K562 (cell line): ENCODE measurements at regions not wholly inside any gene's neighbourhood (a gene's known extent, or its start where the extent isn't known, plus 50 kb on each side); places are given as distances from the start of the nearest gene placed in this dataset.

Source experiments
- ASH1L ChIP-seq: fragments of 450-650 bp; IDR thresholded peaks from 2 replicates; pipeline ENCODE4 v1.6.1; 2018; ENCODE audit warnings: borderline replicate concordance, mild to moderate bottlenecking, low read depth; ENCODE audit not compliant: partially characterized antibody
- CC2D1A ChIP-seq: fragments of 450-650 bp; IDR thresholded peaks from 2 replicates; pipeline ENCODE4 v1.6.1; 2017; ENCODE audit warnings: mild to moderate bottlenecking
- EGR1 ChIP-seq: fragments of 450-650 bp; conservative IDR thresholded peaks from 2 replicates; pipeline ENCODE4 v1.6.1; 2017; ENCODE audit warnings: mild to moderate bottlenecking
- ETV5 ChIP-seq: sonication (generic); formaldehyde crosslinking; IDR thresholded peaks from 2 replicates; pipeline ENCODE4 v1.4.0; 2020; ENCODE audit warnings: low read depth, mild to moderate bottlenecking, missing genetic modification reagents
- HNRNPK ChIP-seq: fragments of 200-400 bp; formaldehyde crosslinking; IDR thresholded peaks from one replicate; pipeline ENCODE4 v1.6.1; 2018; ENCODE audit warnings: mild to moderate bottlenecking, low read depth, low read length; ENCODE audit not compliant: poor library complexity, severe bottlenecking
- MAFG ChIP-seq: fragments of 450-650 bp; conservative IDR thresholded peaks from 2 replicates; pipeline ENCODE4 v1.6.1; 2016; ENCODE audit warnings: missing genetic modification characterization, missing compliant biosample characterization
- RUNX1 ChIP-seq: sonication (generic); IDR thresholded peaks from 2 replicates; pipeline ENCODE4 v1.6.1; 2016; ENCODE audit warnings: antibody characterized with exemption, low read depth
- TAF1 ChIP-seq: IDR thresholded peaks from 2 replicates; pipeline ENCODE4 v1.6.1; 2011; ENCODE audit warnings: mild to moderate bottlenecking, low read length, moderate library complexity; ENCODE audit not compliant: insufficient read depth, control insufficient read depth, severe bottlenecking; ENCODE audit errors: extremely low read depth
- TF ChIP-seq, protein P1 (sequence below), 2 experiments: fragments of 450-650 bp; formaldehyde crosslinking in 1 of 2; IDR thresholded peaks; 2 replicates each; pipeline versions ENCODE4 v1.4.0 to v1.6.1; 2014 to 2020; ENCODE audit warnings: mild to moderate bottlenecking in 2 of 2, borderline replicate concordance in 1 of 2, low read depth in 1 of 2
- TF ChIP-seq, protein P2 (sequence below): IDR thresholded peaks from 3 replicates; pipeline ENCODE4 v1.6.1; 2011; ENCODE audit warnings: borderline replicate concordance, mild to moderate bottlenecking, moderate library complexity; ENCODE audit not compliant: insufficient read length; ENCODE audit errors: extremely low read depth
- TF ChIP-seq, protein P3 (sequence below): sonication (generic); formaldehyde crosslinking; IDR thresholded peaks from 2 replicates; pipeline ENCODE4 v1.9.0; 2022; ENCODE audit warnings: mild to moderate bottlenecking, missing genetic modification reagents
- TF ChIP-seq, protein P4 (sequence below): fragments of 450-650 bp; formaldehyde crosslinking; IDR thresholded peaks from 2 replicates; pipeline ENCODE4 v1.4.0; 2020; ENCODE audit warnings: mild to moderate bottlenecking, moderate library complexity
- TF ChIP-seq, protein P5 (sequence below): fragments of 250-450 bp; sonication (Bioruptor Pico); IDR thresholded peaks from 2 replicates; pipeline ENCODE4 v1.6.1; 2021; ENCODE audit warnings: mild to moderate bottlenecking

DNA sequence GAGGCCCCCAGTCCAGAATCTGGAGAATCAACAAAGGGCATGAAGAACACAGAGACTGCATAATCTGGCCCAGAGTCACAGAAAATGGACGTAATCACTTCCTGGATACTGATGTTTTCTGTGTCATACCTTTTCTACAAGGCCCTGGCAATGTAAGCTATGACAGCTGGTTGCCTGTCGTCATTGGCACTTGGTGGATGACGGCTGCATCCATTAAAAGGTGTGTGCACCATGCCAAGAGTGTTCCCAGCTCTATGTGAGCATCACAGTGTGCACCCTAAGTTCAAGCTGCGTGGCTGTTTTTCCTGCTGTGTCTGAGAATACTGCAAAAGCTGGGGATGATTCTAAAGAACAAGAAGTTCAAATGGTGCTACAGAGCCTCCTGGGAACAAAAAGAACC, 275.2 kb upstream of the CNR1 start (continued):
- TF ChIP-seq, protein P1, sequence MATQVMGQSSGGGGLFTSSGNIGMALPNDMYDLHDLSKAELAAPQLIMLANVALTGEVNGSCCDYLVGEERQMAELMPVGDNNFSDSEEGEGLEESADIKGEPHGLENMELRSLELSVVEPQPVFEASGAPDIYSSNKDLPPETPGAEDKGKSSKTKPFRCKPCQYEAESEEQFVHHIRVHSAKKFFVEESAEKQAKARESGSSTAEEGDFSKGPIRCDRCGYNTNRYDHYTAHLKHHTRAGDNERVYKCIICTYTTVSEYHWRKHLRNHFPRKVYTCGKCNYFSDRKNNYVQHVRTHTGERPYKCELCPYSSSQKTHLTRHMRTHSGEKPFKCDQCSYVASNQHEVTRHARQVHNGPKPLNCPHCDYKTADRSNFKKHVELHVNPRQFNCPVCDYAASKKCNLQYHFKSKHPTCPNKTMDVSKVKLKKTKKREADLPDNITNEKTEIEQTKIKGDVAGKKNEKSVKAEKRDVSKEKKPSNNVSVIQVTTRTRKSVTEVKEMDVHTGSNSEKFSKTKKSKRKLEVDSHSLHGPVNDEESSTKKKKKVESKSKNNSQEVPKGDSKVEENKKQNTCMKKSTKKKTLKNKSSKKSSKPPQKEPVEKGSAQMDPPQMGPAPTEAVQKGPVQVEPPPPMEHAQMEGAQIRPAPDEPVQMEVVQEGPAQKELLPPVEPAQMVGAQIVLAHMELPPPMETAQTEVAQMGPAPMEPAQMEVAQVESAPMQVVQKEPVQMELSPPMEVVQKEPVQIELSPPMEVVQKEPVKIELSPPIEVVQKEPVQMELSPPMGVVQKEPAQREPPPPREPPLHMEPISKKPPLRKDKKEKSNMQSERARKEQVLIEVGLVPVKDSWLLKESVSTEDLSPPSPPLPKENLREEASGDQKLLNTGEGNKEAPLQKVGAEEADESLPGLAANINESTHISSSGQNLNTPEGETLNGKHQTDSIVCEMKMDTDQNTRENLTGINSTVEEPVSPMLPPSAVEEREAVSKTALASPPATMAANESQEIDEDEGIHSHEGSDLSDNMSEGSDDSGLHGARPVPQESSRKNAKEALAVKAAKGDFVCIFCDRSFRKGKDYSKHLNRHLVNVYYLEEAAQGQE (IDR thresholded peaks at IDR 0.05; ENCODE audit: borderline replicate concordance), result no peak
- TF ChIP-seq, protein P1 (CRISPR knock-in tag; IDR thresholded peaks at IDR 0.05; ENCODE audit: low read depth), result no peak
- TF ChIP-seq MAFG (tag), result no peak
- no peak for TF ChIP-seq EGR1
- no peak for TF ChIP-seq ASH1L
- TF ChIP-seq, protein P2, sequence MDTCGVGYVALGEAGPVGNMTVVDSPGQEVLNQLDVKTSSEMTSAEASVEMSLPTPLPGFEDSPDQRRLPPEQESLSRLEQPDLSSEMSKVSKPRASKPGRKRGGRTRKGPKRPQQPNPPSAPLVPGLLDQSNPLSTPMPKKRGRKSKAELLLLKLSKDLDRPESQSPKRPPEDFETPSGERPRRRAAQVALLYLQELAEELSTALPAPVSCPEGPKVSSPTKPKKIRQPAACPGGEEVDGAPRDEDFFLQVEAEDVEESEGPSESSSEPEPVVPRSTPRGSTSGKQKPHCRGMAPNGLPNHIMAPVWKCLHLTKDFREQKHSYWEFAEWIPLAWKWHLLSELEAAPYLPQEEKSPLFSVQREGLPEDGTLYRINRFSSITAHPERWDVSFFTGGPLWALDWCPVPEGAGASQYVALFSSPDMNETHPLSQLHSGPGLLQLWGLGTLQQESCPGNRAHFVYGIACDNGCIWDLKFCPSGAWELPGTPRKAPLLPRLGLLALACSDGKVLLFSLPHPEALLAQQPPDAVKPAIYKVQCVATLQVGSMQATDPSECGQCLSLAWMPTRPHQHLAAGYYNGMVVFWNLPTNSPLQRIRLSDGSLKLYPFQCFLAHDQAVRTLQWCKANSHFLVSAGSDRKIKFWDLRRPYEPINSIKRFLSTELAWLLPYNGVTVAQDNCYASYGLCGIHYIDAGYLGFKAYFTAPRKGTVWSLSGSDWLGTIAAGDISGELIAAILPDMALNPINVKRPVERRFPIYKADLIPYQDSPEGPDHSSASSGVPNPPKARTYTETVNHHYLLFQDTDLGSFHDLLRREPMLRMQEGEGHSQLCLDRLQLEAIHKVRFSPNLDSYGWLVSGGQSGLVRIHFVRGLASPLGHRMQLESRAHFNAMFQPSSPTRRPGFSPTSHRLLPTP, result no peak
- TF ChIP-seq, protein P3, sequence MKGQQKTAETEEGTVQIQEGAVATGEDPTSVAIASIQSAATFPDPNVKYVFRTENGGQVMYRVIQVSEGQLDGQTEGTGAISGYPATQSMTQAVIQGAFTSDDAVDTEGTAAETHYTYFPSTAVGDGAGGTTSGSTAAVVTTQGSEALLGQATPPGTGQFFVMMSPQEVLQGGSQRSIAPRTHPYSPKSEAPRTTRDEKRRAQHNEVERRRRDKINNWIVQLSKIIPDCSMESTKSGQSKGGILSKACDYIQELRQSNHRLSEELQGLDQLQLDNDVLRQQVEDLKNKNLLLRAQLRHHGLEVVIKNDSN (CRISPR knock-in tag), result no peak
- TF ChIP-seq, protein P4, sequence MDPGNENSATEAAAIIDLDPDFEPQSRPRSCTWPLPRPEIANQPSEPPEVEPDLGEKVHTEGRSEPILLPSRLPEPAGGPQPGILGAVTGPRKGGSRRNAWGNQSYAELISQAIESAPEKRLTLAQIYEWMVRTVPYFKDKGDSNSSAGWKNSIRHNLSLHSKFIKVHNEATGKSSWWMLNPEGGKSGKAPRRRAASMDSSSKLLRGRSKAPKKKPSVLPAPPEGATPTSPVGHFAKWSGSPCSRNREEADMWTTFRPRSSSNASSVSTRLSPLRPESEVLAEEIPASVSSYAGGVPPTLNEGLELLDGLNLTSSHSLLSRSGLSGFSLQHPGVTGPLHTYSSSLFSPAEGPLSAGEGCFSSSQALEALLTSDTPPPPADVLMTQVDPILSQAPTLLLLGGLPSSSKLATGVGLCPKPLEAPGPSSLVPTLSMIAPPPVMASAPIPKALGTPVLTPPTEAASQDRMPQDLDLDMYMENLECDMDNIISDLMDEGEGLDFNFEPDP (CRISPR knock-in tag), result no peak
- TF ChIP-seq, protein P5, sequence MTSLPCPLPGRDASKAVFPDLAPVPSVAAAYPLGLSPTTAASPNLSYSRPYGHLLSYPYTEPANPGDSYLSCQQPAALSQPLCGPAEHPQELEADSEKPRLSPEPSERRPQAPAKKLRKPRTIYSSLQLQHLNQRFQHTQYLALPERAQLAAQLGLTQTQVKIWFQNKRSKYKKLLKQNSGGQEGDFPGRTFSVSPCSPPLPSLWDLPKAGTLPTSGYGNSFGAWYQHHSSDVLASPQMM, result no peak
- TF ChIP-seq CC2D1A, result no peak
- TF ChIP-seq HNRNPK, result no peak
- TF ChIP-seq ETV5 (CRISPR knock-in tag), result no peak
- TF ChIP-seq RUNX1, result no peak
- TF ChIP-seq TAF1, result no peak
- TF ChIP-seq, all 486 proteins: peak for 0
